GM18867 (cell line): ENCODE measurements at regions not wholly inside any gene's neighbourhood (a gene's known extent, or its start where the extent isn't known, plus 50 kb on each side); places are given as distances from the start of the nearest gene placed in this dataset.
"Not testable (repeated sequence)": the region's sequence is repeated elsewhere in the genome, so short reads cannot be mapped to it uniquely, and the experiment has no call there.

Experiments
- ATAC-seq: cut with Tn5 transposase; IDR thresholded peaks from one replicate; pipeline ENCODE4 v1.9.1; 2021; ENCODE audit warnings: mild to moderate bottlenecking, moderate library complexity; ENCODE audit not compliant: unreplicated experiment

DNA sequence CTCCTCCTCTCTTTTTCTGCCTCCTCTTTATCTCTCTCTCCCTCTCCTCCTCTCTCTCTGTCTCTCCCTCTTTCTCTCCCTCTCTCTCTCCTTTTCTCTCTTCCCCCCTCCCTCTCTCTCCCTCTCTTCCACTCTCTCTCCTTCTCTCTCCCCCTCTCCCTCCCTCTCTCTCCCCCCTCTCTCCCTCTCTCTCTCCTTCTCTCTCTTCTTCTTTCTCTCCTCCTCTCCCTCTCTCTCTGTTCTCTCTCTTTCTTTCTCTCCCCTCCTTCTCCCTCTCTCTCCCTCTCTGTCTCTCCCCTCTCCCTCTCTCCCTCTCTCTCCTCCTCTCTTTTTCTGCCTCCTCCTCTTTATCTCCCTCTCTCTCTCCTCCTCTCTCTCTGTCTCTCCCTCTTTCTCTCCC, 197.4 kb downstream of the UQCRFS1 start:
- ATAC-seq = no peak

GRCh38 chr19:29014857-29015436, 198.0 kb downstream of the UQCRFS1 start:
- no peak for ATAC-seq

GRCh38 chr19:29013988-29014387, 199.0 kb downstream of the UQCRFS1 start:
- no peak for ATAC-seq

GRCh38 chr19:29013325-29013724, 199.6 kb downstream of the UQCRFS1 start:
- ATAC-seq = no peak

DNA sequence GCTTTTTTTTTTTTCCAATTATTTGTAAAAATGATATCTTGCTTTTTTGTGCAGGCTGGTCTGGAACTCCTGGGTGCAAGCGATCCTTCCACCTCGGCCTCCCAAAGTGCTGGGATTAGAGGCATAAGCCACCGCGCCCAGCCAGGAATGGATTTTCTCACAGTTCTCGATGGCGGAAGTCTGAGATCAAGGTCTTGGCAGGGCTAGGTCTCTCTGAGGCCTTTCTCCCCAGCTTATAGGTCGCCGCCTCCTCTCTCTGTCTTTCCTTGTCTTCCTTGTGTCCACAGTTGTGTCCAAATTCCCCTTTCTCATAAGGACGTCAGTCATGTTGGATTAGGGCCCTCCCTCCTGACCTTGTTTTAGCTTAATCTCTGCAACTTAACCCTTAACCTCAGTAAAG, 200.5 kb downstream of the UQCRFS1 start:
- ATAC-seq = no peak

DNA sequence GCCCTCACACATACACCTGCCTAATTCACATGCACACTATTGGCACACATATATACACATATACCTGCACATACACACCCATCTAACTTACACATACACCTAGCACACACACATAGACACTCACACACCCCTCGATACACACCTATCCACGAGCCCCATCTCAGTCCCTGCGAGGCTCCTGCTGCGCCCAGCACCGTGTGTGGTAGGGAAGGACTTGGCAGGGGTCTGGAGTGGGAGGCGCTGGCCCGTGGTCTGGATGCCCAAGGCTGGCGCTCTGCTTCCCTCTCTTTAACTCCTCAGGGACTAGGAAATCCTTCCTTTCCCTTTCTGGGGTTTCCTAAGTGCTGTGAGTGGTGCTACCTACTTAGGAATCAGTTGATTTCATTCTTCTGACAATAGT, 202.7 kb downstream of the UQCRFS1 start:
- ATAC-seq = no peak

GRCh38 chr19:29006057-29006735, 206.8 kb downstream of the UQCRFS1 start:
- no peak for ATAC-seq

GRCh38 chr19:29004796-29005195, 208.2 kb downstream of the UQCRFS1 start:
- no peak for ATAC-seq

- ATAC-seq = no peak
Observed at GRCh38 chr19:29003641-29004409, 209.1 kb downstream of the UQCRFS1 start.

DNA sequence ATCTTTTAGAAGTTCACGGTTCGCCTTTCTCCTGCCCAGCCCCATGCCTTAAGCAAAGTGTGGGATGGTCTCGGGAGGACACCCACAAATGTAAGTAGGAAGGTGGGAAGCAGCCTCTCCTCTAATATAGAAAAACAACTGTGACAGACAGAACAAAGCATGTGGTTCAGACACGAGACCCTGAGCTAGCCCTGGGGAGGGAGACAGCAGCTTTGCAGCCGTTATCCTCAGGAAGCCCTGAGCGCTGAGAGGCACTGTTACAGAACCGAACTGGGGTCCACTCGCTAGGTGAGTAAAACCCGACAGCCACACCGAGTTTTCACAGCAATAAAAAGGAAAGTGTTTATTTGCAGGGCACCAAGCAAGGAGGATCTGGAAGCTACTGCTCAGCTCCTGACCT, 210.6 kb downstream of the UQCRFS1 start:
- ATAC-seq = no peak

DNA sequence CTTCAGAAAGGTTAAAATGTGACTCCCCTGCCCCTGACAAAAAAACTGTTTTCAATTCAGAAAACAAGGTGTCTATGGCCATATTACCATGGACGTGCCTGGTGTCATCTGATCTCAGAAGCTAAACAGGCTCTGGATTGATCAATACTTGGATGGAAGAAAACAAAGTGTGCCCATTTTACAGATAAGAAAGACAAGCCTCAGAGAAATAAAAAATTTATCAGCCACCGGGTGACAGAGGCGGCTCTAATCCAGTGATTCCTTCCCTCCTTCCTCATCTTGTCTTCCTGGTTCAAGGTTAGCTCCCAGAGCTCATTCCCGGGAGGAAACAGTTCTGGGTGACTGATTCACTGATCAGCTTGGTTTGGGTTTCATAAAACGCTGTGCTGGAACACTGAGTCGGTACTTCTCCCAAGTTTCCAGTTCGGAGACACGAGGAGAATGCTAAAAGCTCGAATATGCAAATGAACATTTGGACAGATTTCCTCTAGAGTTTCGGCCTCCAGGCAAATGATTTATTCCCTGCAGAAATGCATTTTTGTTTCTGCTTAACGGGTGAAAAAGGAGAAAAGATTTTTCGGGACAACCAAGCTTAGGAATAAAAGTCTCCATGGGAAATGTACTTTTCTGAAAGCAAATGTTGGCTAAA, 211.2 kb downstream of the UQCRFS1 start:
- no peak for ATAC-seq

GRCh38 chr19:29001141-29001581, 211.8 kb downstream of the UQCRFS1 start:
- ATAC-seq = no peak

DNA sequence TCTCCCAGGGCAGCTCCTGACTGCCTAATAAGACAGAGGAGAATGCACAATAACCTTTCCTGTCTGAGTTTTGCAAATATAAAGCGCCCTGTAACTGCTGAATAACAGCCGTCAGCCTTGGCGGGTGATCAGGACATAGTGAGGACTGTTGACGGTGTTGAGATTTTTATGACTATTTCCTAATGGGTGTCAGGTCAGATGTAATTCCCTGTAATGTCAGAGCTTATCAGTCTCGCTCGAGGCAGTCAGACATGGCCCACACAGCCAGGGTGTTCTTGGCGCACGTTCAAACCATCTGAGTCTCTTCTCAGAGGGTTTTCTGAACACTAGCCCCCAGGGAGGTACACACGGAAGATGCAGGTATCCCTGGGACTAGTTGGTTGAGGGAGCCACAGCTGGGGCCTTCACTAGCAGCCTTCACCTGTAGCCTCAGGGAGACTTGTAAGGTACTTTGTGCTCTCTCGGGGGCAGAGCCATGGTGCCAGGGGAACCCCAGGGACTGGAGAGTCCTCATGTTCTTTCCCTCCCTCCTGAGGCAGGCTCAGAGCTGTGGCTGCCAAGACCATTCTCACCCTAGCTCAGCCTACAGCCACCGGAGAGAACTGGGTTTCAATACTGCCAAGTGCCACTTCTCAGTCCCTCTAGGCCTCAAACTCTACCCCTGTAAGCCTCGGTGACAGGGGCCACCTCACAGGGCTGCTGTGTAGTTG, 213.1 kb downstream of the UQCRFS1 start:
- no peak for ATAC-seq

- no peak for ATAC-seq
Observed at GRCh38 chr19:28998974-28999373, 214.0 kb downstream of the UQCRFS1 start.

- ATAC-seq = not testable (repeated sequence)
Observed at GRCh38 chr19:28997866-28998265, 215.1 kb downstream of the UQCRFS1 start.

GRCh38 chr19:28990522-28990921, 222.4 kb downstream of the UQCRFS1 start:
- ATAC-seq = no peak

DNA sequence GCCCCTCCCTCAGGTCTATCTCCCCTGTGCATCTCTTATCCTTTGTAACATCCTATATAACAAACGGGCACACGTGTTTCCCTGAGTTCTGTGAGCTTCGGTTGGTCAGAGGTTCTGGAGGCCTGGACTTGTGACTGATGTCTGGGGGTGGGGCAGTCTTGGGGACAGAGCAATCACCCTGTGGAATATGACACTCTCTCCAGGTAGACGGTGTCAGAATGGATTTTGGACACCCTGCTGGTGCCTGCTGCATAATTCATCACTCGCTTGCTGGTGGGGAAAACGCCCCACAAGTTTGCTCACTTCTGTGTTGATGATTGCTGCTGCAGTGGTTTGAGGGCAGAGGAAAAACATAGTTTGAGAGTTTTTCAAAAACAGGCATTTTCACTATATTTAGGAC, 223.2 kb downstream of the UQCRFS1 start:
- no peak for ATAC-seq

DNA sequence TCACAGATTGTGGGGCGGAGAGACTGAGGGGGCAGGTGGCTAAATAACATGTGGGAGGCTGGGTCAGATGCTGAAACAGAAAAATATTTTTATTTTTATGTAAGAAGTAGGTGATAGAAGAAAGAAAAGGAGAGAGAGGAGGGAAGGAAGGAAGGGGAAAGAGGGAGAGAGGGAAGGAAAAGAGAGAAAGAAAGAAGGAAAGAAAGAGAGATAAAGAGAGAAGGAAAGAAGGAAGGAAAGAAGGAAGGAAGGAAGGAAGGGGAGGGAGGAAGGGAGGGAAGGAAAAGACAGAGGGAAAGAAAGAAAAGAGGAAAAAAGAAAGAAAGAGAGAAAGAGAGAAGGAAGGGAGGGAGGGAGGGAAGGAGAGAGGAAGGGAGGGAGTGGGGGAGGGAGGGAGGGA, 224.9 kb downstream of the UQCRFS1 start:
- ATAC-seq = no peak

GRCh38 chr19:28987177-28987576, 225.8 kb downstream of the UQCRFS1 start:
- ATAC-seq = no peak

DNA sequence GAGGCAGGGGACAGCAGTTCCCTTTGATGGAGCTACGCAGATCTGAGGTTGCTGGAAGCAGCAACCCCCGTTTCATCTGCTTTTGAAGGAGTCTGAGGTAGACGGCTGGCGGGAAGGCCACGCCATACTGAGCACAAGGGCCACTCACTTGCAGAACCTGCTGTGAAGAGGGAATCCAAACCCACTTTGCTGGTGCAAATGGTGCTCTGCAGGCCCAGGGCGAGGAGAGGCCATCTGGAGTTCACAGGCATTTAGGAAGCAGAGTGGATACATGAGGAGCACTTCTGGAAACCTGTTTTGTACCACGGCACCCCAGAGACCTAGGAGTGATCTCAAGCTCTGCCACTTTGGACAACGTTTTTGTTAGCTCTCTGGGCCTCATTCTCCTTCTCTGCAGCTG, 227.8 kb downstream of the UQCRFS1 start:
- ATAC-seq = no peak

- ATAC-seq = no peak
Observed at GRCh38 chr19:28984315-28984714, 228.6 kb downstream of the UQCRFS1 start.
